Parathyroid adenoma (tissue), 2 donors: ENCODE measurements at regions not wholly inside any gene's neighbourhood (a gene's known extent, or its start where the extent isn't known, plus 50 kb on each side); places are given as distances from the start of the nearest gene placed in this dataset.

Source experiments
- H2AFZ ChIP-seq: fragments of 300-600 bp; sonication (generic); one replicate; pipeline ENCODE4 v1.7.0; 2017; ENCODE audit warnings: antibody characterized with exemption, mild to moderate bottlenecking
- H3K27ac ChIP-seq: fragments of 300-600 bp; sonication (generic); one replicate; pipeline ENCODE4 v1.7.0; 2017
- H3K27me3 ChIP-seq: fragments of 300-600 bp; sonication (generic); one replicate; pipeline ENCODE4 v1.7.0; 2017; ENCODE audit warnings: low read length; ENCODE audit not compliant: control insufficient read depth, insufficient read depth
- H3K36me3 ChIP-seq: fragments of 300-600 bp; sonication (generic); one replicate; pipeline ENCODE4 v1.7.0; 2017; ENCODE audit warnings: low read length; ENCODE audit not compliant: control insufficient read depth, insufficient read depth
- H3K4me1 ChIP-seq: fragments of 300-600 bp; sonication (generic); one replicate; pipeline ENCODE4 v1.7.0; 2017; ENCODE audit warnings: control low read depth
- H3K4me2 ChIP-seq: fragments of 300-600 bp; sonication (generic); one replicate; pipeline ENCODE4 v1.7.0; 2017; ENCODE audit warnings: low read length
- H3K4me3 ChIP-seq: fragments of 300-600 bp; sonication (generic); one replicate; pipeline ENCODE4 v1.7.0; 2017; ENCODE audit warnings: low read depth, low read length
- H3K79me2 ChIP-seq: fragments of 300-600 bp; sonication (generic); one replicate; pipeline ENCODE4 v1.7.0; 2017; ENCODE audit warnings: control low read depth
- H3K9ac ChIP-seq: fragments of 300-600 bp; sonication (generic); one replicate; pipeline ENCODE4 v1.7.0; 2017; ENCODE audit warnings: mild to moderate bottlenecking
- H3K9me3 ChIP-seq: fragments of 300-600 bp; sonication (generic); one replicate; pipeline ENCODE4 v1.7.0; 2017; ENCODE audit warnings: low read length; ENCODE audit not compliant: control insufficient read depth
- TF ChIP-seq, protein P1 (sequence below): fragments of 300-600 bp; sonication (generic); IDR thresholded peaks from one replicate; pipeline ENCODE4 v1.7.0; 2017; ENCODE audit warnings: antibody characterized with exemption, mild to moderate bottlenecking
- donor health status: primary hyperparathyroidism.

DNA sequence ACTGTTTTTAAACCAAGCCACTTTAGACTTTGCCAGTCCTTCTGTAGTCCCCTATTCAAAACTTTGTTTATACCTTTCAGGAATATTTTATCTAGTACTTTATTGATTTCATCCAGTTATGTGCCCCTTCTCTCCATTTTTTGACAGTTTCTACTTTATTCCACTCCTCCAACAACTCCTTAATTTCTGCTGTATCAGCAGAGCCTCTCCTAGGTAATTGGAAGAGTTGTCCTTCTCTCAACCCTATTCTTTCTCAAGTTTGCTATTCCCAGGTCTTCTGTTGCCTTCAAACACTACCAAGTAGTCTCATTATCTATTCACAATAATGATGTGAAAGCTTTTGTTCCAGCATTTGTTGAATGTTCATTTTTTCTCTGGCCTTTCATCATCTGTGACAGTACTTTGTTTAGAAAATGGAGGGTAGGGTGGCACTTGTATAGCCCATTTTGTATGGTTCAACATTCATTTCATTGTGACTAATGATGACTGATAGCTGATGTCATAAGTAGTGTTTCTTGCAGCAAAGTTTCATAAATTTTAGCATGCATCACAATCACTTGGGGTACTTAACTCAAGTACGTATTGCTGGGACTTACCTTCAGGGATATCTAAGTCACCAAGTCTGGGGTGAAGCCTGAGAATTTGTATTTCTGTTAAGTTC, 204.4 kb upstream of the DMRT1 start:
- Histone ChIP-seq H3K4me3 (no peak overlapping the region), H3K36me3 (no peaks in the 10 kb centered on the region), H2AFZ (no peak overlapping the region), H3K9ac (no peak overlapping the region), H3K4me1 (no peaks in the 10 kb centered on the region), H3K9me3 (no peaks in the 10 kb centered on the region), H3K27ac (no peak overlapping the region), H3K79me2 (no peaks in the 10 kb centered on the region), H3K4me2 (no peak overlapping the region), H3K27me3 (no peaks in the 10 kb centered on the region)
- TF ChIP-seq, protein P1, sequence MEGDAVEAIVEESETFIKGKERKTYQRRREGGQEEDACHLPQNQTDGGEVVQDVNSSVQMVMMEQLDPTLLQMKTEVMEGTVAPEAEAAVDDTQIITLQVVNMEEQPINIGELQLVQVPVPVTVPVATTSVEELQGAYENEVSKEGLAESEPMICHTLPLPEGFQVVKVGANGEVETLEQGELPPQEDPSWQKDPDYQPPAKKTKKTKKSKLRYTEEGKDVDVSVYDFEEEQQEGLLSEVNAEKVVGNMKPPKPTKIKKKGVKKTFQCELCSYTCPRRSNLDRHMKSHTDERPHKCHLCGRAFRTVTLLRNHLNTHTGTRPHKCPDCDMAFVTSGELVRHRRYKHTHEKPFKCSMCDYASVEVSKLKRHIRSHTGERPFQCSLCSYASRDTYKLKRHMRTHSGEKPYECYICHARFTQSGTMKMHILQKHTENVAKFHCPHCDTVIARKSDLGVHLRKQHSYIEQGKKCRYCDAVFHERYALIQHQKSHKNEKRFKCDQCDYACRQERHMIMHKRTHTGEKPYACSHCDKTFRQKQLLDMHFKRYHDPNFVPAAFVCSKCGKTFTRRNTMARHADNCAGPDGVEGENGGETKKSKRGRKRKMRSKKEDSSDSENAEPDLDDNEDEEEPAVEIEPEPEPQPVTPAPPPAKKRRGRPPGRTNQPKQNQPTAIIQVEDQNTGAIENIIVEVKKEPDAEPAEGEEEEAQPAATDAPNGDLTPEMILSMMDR, result no peak

DNA sequence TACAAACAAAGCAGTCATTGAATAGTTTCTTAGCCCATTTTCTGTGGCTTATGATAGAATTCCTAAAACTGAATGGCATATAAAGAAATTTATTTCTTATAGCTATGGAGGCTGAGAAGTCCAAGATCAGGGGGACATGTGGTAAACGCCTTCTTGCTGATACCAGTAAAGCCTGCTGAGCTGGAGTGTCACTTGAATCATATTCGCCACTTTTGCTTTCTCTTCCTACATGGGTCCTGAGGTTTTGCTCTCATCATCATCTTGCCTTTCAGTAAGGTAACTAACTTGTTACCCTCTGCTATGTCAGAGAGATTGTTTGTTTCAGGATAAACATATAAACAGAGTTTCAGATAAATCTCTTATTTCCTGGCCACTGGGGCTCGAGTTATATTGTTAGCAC, 203.3 kb upstream of the DMRT1 start:
- no peak overlapping the region for H2AFZ ChIP-seq
- H3K27ac ChIP-seq, result no peak overlapping the region
- H3K9ac ChIP-seq, result no peak overlapping the region

DNA sequence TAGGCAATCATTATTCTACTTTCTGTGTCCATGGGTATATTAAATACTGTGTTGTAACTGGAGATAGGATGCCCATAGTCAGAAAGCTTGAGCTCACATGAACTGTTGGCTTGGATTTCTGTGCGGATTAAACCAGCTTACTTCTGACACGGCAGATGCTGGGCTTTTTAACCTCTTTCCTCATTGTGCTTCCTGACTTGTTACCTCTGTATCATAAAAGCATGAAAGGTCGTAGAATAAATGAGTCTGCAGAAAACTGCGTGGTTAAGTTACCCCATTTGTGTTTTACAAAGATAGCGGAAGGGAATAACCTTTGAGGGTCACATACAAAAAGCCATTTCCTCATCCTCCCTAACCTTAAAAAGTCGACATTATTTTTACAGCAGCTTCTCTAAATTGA, 199.5 kb upstream of the DMRT1 start:
- H3K4me2 ChIP-seq, result no peak overlapping the region
- TF ChIP-seq, protein P1, result no peak
- H3K9ac ChIP-seq, result no peak overlapping the region
- no peak overlapping the region for H3K4me3 ChIP-seq
- H3K9me3 ChIP-seq, result no peaks in the 10 kb centered on the region
- H3K36me3 ChIP-seq, result no peaks in the 10 kb centered on the region
- no peaks in the 10 kb centered on the region for H3K27me3 ChIP-seq
- no peak overlapping the region for H2AFZ ChIP-seq
- no peaks in the 10 kb centered on the region for H3K79me2 ChIP-seq
- no peaks in the 10 kb centered on the region for H3K4me1 ChIP-seq
- no peak overlapping the region for H3K27ac ChIP-seq

More for the DNA sequence above, 203.3 kb upstream of the DMRT1 start:
- H3K4me3 ChIP-seq, result no peak overlapping the region
- no peaks in the 10 kb centered on the region for H3K79me2 ChIP-seq
- TF ChIP-seq, protein P1, result no peak
- no peaks in the 10 kb centered on the region for H3K4me1 ChIP-seq
- H3K36me3 ChIP-seq, result no peaks in the 10 kb centered on the region
- no peak overlapping the region for H3K4me2 ChIP-seq
- no peaks in the 10 kb centered on the region for H3K9me3 ChIP-seq
- H3K27me3 ChIP-seq, result no peaks in the 10 kb centered on the region

DNA sequence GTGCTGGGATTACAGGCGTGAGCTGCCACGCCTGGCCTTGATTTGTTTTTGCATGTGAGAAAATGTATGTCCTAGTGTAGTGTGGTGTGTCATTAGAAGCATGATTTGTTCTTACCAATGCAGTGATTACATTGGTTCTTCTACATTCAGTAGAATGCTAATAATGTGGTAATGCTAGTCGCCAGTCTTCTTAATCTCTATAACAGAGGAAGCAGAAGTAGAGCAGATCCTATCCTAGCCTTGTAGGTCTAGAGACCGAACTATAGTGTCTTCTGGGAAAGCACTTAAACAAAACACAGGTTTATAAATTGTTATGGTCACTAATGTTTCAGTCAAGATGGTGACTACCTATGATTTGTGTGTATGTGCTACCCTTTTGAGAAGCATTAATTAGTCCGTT, 197.5 kb upstream of the DMRT1 start:
- H3K9ac ChIP-seq, result no peak overlapping the region
- H3K9me3 ChIP-seq, result no peaks in the 10 kb centered on the region
- no peak overlapping the region for H3K27ac ChIP-seq
- TF ChIP-seq, protein P1, result no peak
- no peak overlapping the region for H3K4me3 ChIP-seq
- no peaks in the 10 kb centered on the region for H3K36me3 ChIP-seq
- no peak overlapping the region for H3K4me2 ChIP-seq
- H3K27me3 ChIP-seq, result no peaks in the 10 kb centered on the region
- H3K4me1 ChIP-seq, result no peaks in the 10 kb centered on the region
- no peak overlapping the region for H2AFZ ChIP-seq
- no peaks in the 10 kb centered on the region for H3K79me2 ChIP-seq

DNA sequence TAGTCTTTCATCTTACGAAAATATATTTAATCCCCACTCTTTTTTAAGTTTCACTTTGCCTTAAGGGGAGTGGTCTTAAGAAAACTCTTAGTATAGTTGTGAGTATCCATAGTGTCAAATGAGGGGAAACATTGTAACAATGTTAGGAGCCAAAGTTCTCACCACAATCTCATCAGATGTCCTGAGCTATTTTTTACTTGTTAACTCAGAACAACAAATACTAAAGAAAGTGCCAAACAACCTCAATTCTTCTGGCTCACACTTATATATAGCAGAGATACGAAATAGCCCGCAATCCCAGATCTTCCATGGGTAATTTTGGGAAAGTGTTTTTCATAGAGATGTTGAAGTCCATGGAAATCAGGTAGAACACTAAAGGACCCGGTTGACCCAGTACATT, 194.0 kb upstream of the DMRT1 start:
- TF ChIP-seq, protein P1, result no peak
- Histone ChIP-seq H3K36me3 (no peaks in the 10 kb centered on the region), H3K4me1 (no peaks in the 10 kb centered on the region), H3K27ac (no peak overlapping the region), H2AFZ (no peak overlapping the region), H3K9ac (no peak overlapping the region), H3K4me3 (no peak overlapping the region), H3K4me2 (no peak overlapping the region), H3K27me3 (no peaks in the 10 kb centered on the region), H3K79me2 (no peaks in the 10 kb centered on the region), H3K9me3 (no peaks in the 10 kb centered on the region)
